ENCODE measurements at regions not wholly inside any gene's neighbourhood (a gene's known extent, or its start where the extent isn't known, plus 50 kb on each side); places are given as distances from the start of the nearest gene placed in this dataset.

DNA sequence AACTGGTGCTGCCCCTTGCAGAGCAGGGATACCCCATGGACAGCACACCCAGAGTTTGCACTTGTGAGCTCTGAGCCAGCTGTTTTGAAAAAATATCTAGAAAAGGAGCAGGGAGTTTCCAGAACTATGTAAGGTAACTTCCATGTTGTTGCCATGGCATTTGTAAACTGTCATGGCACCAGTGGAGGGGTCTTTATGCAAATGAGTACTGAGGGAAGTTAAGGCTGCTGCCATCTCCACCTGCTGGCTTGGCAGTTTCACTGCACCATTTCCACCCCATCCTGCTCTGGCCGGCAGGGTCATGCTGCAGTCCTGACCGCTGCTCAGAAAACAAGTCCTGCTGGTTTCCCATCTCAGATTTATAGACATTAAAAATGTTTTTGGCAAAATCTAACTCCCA is 52.3 kb upstream of the SNTG2 start:
- no peak for DNase-seq

GRCh38 chr2:897091-897490 is 53.6 kb upstream of the SNTG2 start:
- DNase-seq = no peak

DNA sequence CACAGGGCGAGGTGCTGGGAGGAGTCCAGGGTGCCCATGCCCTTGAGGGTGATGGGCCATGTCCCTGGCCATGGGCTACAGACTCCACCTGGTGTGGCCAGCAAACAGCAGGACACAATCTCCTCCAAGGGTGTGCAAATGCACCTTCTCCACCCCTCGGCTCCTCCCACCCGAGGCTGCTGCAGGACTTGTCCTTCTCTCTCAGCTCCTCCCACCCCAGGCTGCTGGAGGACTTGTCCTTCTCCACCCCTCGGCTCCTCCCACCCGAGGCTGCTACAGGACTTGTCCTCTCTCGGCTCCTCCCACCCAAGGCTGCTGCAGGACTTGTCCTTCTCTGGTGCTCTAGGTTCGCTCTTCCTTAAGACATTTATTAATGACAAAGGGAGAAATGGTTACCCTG is 57.3 kb upstream of the SNTG2 start:
- DNase-seq = no peak

DNA sequence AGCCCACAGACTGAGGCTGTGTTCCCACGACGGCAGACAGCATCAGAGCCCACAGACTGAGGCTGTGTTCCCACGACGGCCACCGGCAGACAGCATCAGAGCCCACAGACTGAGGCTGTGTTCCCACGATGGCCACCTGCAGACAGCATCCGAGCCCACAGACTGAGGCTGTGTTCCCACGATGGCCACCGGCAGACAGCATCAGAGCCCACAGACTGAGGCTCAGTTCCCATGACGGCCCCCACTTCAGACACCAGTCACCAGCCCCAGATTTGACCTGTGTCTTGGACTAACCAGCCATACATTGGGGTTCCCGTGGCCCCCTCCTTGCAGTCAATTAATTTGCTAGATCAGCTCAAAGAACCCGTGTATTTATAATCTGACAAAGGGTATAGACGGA is 57.8 kb upstream of the SNTG2 start:
- no peak for DNase-seq

GRCh38 chr2:892401-892800 is 58.2 kb upstream of the SNTG2 start:
- no peak for DNase-seq

GRCh38 chr2:891734-892133 is 58.9 kb upstream of the SNTG2 start:
- no peak for DNase-seq

DNA sequence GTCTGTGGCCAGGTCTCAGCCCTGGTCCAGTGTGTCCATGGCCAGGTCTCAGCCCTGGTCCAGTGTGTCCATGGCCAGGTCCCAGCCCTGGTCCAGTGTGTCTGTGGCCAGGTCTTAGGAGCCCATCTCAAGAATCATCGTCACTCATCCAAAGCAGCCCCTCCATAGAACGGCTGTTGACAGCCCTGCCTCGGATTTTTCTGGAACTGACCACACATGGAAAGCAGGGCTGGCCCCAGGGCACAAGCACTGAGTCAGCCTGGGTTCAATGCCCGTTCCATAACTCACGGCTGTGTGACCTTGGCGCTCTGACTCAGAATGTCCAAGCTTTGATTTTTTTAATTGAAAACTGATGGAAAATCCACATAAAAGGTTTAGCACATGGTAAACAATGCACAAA is 59.9 kb upstream of the SNTG2 start:
- DNase-seq = no peak

DNA sequence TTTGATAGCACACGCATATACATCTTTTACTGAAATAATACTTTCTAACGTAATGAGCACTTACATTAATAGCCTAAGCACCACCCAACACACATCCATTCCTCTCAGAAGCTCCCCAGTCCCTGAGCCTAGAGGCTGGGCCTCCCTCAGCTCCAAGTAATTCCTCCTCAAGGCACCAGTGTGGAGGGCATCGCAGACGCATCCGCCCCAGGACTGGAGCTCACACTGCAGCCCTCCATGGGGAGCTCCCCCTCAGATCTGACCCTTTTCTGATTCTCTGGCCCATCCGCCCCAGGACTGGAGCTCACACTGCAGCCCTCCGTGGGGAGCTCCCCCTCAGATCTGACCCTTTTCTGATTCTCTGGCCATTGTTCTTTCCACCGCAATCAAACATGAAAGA is 60.4 kb upstream of the SNTG2 start:
- DNase-seq = no peak

DNA sequence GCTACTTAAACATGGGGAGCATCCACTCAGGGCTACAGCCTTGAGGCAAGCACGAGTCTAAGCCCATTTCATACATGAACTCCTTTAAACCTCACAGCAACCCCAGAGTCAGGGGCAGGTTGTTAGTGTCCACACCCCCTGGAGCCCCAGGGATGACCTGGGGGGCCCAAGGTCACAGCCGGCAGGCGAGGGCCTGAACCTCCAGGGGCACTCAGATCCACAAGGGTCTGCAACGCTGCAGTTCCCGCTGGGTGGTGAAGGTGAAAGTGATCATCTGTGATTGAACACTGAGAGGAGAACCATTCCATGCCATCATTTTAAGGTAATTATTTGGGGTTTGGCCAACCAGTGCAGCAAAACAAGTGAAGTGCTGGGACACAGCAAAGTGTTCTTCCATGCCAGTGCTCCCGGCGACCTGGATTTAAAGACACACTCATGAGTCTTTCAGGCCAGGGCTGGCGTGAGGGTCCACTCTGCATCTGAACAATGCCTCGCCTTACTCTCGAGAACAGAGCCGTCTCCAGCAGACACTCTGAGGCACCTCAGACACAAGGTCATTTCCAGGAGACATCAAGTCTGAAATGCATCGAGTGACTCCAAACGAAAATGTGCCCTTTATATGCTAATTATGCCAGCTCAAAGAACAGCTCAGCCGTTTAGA is 61.6 kb upstream of the SNTG2 start:
- DNase-seq = no peak

GRCh38 chr2:888211-888801 is 62.3 kb upstream of the SNTG2 start:
- no peak for DNase-seq

- DNase-seq = no peak
Measured at GRCh38 chr2:887639-888038, 63.0 kb upstream of the SNTG2 start.

DNA sequence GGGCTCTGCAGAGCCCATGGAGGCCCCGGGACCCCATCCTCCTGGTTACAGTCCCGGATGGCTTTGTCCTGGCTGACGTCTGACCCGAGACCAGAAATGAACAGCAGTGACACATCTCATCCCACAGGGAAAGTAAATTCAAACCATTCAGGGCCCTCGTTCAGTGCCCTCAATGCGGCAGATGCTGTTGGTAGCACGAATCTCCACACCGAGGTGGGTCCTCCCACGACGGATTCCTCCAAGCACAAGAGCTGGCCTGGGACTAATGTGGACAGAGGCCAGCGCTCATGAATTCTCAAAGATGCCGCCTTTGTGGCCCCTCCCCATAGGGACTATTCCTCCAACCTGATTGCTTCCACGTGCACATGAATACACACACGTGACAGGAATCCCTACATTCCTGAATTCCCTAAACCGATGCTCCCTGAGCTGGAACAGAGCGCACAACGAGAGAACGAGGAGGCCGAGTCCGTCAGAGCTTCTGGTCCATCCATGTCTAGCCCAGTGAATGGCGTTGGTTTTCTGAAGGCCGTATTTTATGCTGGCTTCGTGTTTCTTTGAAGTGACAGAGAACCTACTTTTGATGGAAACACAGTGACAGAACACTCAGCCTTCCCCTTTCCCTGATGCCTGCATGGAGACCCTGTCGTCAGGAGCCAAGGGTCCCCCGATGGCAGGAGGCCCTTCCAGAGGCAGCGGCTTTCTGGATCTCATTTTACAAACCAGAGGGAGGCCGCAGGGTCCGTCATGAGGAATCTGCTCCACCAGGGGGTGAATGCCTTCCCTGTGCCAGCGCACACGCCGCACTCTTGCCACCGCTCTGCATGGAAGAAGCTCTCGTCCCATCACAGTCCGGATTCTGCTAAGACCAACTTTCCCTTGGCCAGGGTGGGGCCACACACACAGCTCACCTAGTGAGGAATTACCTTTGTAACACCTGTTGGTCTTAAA is 64.3 kb upstream of the SNTG2 start:
- DNase-seq = no peak

DNA sequence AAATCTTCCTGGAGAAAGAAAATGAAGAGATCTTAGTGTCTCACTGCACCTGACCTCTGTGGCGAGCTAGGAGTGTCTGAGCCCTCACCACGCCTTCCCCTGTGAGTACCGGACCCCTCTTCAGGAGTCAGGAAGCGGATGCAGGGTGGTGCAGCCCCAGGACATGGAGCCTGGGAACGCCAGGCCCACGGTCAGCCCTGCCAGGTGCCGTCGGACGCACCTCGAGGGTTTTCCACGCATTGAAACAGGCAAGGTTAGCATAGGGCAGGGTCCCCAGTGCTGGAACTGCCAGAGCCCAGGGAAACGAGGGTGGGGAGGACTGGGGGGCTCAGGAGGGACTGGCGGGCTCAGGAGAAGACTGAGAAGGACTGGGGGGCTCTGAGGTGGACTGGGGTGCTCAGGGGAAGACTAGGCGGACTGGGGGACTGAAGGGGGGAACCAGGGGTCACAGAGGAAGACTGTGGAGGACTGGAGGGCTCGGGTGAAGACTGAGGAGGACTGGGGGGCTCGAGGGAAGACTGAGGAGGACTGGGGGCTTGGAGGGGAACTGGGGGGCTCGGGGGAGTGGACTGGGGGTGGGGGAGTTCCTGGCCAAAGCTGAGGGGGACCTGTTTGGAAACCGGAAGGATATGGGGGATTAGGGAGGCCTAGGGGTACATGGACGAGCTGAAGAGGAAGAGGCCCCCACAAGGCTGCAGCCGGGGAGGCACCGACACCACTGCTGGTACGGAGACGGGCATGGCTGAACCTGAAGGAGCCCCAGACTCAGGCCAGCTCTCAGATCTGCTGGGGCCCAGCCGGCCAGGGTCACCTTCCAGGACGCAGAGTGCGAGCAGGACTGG is 65.2 kb upstream of the SNTG2 start:
- no peak for DNase-seq

DNA sequence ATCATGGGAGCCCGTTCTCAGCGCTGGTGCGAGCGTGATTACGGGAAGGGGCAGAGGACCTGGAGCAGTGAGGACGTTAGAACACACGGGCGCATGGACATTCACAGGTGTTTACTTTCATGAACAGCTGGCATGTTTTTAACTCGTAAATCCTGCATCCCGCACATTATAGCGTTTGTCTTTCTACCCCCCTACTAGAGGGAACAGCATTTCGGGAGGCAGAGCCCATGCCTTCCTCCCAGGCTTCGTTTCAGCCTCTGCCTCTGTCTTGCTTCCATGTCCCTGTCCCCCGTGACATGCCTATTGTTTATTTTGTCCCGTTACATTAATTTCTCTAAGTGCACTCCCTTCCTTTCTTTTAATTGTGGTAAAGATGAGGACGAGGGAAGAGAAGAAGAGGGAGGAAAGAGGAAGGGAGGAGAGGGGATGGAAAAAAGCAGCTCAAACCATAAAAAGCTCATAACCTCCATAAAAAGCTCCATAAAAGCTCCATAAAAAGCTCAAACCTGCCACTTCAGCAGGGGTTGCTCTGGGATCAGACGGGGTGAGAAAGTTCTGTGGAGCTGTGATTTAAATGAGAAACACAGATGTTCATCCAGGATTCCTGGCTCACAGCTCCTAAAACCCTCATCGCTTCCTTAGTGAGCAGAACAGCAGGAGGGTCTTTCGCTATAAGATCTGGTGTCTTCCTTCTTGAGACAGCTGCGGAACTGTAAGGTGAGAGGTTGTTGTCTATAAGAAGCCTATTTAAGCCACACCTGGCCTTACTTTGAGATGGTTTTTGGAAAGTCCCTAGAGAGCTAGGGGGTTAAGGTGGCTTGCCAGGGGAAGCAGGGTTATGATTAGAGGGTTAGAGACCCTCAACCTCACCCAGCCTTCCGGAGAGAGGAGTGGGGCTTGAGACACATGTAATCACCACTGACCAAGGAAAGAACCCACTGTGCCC is 66.6 kb upstream of the SNTG2 start:
- DNase-seq = no peak

DNA sequence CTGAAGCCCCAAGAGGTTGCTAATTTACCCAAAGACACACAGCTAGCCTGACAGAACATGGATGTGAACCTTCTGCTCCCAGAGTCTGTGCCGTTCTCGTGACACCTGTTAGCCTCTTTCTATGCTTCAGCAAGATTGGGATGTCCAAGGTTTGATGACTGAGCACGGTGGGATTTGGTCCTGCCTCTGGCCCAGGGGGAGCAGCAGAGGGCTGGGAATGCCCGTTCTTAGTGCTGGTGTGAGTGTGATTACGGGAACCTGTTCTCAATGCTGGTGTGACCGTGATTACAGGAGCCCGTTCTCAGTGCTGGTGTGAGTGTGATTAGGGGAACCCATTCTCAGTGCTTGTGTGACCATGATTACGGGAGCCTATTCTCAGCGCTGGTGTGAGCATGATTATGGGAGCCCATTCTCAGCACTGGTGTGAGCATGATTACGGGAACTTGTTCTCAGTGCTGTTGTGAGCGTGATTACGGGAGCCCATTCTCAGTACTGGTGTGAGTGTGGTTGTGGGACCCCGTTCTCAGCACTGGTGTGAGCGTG is 67.3 kb upstream of the SNTG2 start:
- DNase-seq = no peak

- DNase-seq = no peak
Measured at GRCh38 chr2:881204-881918, 69.3 kb upstream of the SNTG2 start.

DNA sequence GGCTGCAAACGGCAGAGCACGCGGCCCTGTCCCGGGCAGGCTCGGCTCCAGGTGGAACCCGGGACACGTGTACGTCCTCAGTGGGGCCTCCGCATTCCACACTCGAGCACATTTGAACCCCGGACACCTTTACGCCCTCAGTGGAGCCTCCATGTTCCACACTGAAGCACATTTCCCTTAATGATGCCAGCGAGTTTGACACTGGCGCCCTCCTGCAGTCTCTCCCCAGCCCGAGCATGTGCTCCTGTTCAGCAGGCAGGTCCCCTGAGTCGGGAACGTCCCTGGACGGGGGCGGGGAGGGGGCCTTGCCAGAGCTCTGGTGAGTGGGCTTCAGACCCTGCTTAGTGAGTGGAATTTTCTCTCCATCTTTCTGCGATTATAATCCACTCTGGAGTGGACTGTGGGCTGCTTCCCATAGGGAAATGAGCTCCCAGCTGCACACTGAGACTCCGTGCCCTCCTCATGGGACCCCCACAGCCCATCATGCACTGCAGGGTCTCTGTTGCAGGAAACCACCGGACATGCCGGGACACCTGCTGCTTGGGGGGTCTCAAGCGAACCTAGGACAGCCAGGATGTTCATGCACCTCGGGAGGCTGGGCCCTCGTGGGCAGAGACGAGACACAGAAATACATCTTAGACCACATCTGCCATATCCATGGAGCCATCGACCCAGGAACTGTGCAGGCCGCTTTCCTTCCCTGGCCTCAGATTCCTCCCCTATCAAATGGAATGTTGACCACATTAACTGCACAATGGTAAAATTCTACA is 70.3 kb upstream of the SNTG2 start:
- DNase-seq = no peak

DNA sequence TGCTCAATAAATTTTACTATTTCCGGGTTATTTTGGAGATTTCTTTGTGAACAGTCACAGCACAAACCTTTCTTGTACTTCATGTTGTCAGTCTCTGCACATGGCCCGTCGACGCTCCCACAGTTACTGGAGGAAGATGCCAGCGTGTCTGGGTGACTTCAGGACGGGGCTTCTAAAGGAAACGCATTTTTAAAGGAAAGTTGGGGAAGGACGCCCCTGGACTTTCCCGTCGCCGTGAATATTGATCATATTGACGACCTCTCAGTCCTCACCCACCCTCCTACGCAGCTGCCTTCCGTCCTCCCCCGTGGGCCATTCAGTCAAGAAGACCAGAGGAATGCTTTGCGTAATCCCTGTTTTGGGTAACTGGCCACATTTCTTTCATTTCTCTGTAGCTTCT is 71.1 kb upstream of the SNTG2 start:
- no peak for DNase-seq

DNA sequence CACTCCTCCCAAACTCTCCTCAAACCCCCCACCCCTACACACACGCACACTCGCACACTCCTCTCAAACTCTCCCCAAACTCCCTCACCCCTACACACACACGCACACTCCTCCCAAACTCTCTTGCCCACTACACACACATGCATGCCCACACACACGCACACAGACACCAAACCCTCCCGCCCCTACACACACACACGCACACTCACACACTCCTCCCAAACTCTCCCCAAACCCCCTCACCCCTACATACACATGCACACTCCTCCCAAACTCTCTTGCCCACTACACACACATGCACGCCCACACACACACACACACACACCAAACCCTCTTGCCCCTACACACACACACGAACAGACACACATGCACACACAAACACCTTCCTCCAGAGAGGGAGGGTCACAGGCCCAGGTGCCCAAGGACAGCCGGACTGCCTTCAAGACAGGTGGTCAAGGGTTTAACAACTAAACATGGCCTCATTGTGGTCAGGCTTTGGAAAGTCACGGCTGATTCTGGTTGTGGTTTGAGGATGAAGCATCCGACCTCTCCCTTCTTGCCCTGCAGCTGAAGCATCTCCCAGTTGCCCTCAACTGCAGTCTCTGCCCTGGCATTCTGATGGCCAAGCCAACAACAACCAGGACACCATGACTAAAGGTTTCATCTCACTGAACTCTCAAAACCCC is 72.3 kb upstream of the SNTG2 start:
- no peak for DNase-seq

GRCh38 chr2:877747-878146 is 72.9 kb upstream of the SNTG2 start:
- no peak for DNase-seq
